ENCODE measurements at regions not wholly inside any gene's neighbourhood (a gene's known extent, or its start where the extent isn't known, plus 50 kb on each side); places are given as distances from the start of the nearest gene placed in this dataset.

DNA sequence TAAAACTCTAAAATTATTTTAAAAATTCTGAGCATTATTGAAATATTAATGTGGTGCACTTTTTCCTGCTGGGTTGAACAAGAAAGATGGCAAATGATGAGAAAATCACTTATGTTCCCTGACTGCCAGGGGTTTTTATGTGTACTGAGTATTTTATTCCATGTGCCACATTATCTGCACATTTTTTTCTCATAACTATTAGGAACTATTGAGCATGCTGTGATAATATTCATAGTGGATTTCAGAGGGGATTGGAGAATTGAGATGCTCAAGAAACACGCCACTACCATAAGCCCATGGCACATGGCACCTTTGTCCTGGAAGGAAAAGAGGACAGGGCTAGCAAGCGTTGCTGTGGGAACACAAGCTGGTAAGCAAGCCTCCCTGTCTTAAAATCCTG is 478.5 kb upstream of the GYPC start:
- TF ChIP-seq, protein P1, sequence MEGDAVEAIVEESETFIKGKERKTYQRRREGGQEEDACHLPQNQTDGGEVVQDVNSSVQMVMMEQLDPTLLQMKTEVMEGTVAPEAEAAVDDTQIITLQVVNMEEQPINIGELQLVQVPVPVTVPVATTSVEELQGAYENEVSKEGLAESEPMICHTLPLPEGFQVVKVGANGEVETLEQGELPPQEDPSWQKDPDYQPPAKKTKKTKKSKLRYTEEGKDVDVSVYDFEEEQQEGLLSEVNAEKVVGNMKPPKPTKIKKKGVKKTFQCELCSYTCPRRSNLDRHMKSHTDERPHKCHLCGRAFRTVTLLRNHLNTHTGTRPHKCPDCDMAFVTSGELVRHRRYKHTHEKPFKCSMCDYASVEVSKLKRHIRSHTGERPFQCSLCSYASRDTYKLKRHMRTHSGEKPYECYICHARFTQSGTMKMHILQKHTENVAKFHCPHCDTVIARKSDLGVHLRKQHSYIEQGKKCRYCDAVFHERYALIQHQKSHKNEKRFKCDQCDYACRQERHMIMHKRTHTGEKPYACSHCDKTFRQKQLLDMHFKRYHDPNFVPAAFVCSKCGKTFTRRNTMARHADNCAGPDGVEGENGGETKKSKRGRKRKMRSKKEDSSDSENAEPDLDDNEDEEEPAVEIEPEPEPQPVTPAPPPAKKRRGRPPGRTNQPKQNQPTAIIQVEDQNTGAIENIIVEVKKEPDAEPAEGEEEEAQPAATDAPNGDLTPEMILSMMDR (IDR thresholded peaks at IDR 0.05; ENCODE audit: low read length), result no peak
- no peak for TF ChIP-seq EZH2 (IDR thresholded peaks at IDR 0.05; ENCODE audit: borderline replicate concordance, low read length)
